Colonic mucosa (tissue), 4 donors: ENCODE measurements at regions not wholly inside any gene's neighbourhood (a gene's known extent, or its start where the extent isn't known, plus 50 kb on each side); places are given as distances from the start of the nearest gene placed in this dataset.

Experiments
- DNase-seq: peaks from one replicate; pipeline ENCODE4 v3.0.0-alpha.2; 2020
- H3K27ac ChIP-seq: fragments of 200-600 bp; one replicate; pipeline ENCODE4 v1.8.0; 2021
- H3K27me3 ChIP-seq: fragments of 200-600 bp; one replicate; pipeline ENCODE4 v1.8.0; 2021
- H3K36me3 ChIP-seq: fragments of 200-600 bp; one replicate; pipeline ENCODE4 v1.8.0; 2021
- H3K4me1 ChIP-seq: fragments of 200-600 bp; one replicate; pipeline ENCODE4 v1.8.0; 2021; ENCODE audit warnings: mild to moderate bottlenecking
- H3K4me3 ChIP-seq: fragments of 200-600 bp; one replicate; pipeline ENCODE4 v1.8.0; 2021
- H3K9ac ChIP-seq, 2 donors: one replicate each; pipeline ENCODE4 v1.7.0; 2013; ENCODE audit warnings: control low read depth in 2 of 2, low read depth in 2 of 2, low read length in 2 of 2
- H3K9me3 ChIP-seq: fragments of 200-600 bp; one replicate; pipeline ENCODE4 v1.8.0; 2021
- intact Hi-C: fragments of 100-400 bp; cut with DNase I; formaldehyde crosslinking; loops from one replicate; pipeline ENCODE4 v1.14.1; 2022
- TF ChIP-seq, protein P1 (sequence below): fragments of 200-600 bp; IDR thresholded peaks from one replicate; pipeline ENCODE4 v1.8.0; 2022; ENCODE audit warnings: antibody characterized with exemption, mild to moderate bottlenecking
- donor health status: healthy.
- donor health status: DM: no; HTN: no; CAD: no.
- donor health status: DM: no; HTN: no; CAD: no.

DNA sequence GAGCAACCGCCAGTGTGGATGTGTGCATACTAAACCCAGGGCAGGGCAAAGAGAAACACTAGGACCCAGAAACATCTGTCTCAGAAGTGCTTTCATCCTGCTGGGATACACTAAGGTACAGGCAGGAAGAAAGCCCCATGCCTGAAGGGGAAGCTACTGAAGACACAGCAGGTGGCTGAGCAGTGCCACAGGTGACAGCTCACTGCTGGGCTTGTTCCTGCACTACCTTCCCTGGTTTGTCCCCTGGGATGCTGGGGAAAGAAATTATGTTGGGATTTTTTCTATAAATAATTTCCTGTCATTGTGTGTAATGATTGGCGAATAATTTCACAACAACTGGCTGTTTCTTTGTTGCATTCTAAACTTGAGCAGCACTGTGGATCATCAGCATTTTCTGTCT, 245.3 kb upstream of the RAB4A start:
- intact Hi-C loops = no loop called here
- TF ChIP-seq, protein P1, sequence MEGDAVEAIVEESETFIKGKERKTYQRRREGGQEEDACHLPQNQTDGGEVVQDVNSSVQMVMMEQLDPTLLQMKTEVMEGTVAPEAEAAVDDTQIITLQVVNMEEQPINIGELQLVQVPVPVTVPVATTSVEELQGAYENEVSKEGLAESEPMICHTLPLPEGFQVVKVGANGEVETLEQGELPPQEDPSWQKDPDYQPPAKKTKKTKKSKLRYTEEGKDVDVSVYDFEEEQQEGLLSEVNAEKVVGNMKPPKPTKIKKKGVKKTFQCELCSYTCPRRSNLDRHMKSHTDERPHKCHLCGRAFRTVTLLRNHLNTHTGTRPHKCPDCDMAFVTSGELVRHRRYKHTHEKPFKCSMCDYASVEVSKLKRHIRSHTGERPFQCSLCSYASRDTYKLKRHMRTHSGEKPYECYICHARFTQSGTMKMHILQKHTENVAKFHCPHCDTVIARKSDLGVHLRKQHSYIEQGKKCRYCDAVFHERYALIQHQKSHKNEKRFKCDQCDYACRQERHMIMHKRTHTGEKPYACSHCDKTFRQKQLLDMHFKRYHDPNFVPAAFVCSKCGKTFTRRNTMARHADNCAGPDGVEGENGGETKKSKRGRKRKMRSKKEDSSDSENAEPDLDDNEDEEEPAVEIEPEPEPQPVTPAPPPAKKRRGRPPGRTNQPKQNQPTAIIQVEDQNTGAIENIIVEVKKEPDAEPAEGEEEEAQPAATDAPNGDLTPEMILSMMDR = no peak

DNA sequence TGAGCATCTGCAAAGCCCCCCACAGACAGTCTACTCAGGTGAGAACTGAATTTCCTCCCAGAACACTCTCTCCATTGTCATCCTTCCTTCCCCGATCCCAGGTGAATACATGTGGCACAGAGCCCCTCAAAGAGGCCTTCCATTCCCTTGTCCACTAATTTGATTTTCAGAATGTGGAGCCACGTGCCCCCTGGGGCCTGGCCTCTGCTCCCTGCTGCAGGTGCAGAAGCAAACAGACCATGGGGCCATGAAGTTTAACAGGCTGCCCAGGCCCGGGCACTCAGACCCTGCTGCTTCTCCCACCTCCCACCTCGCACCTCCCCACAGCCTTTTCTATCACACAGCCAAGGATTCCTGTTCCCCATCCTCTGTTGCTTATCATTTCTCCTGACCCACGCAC, 243.8 kb upstream of the RAB4A start:
- TF ChIP-seq, protein P1 = no peak
- H3K27ac ChIP-seq = no peak overlapping the region
- H3K4me3 ChIP-seq = no peak overlapping the region
- no peaks in the 10 kb centered on the region for H3K9me3 ChIP-seq
- H3K27me3 ChIP-seq = no peaks in the 10 kb centered on the region
- intact Hi-C loops = no loop called here
- H3K36me3 ChIP-seq = no peaks in the 10 kb centered on the region
- no peak for DNase-seq
- no peak overlapping the region for H3K9ac ChIP-seq
- no peaks in the 10 kb centered on the region for H3K4me1 ChIP-seq

More for the DNA sequence above, 245.3 kb upstream of the RAB4A start:
- no peak for DNase-seq
- Histone ChIP-seq H3K9me3 (no peaks in the 10 kb centered on the region), H3K4me3 (no peak overlapping the region), H3K9ac (no peak overlapping the region), H3K27me3 (no peaks in the 10 kb centered on the region), H3K4me1 (no peaks in the 10 kb centered on the region), H3K36me3 (no peaks in the 10 kb centered on the region), H3K27ac (no peak overlapping the region)

DNA sequence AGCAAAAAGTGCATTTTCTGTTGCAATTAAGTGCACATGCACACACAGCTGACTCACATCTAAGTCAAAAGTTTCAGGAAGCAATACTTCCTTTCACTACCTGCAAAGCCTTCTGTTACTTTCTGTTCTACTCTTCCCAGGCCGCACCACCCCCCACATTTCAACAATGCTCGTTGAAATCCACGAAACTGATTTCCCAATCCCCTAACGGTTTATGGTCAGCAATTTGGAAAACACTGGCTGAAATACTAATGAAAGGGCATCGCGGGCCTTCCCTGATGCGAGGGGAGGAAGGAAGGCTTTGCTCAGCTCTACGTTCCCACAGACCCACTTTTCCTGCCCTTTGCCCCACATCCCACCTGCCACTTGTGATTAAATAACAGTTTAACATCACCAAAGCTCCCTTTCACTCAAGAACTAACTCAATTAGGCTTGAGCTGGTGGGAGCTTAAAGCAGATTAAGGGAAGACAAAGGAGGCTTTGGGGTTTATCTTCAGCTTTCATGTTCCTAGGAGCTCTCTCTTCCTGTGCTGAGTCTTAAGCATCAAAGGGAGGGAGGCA, 243.2 kb upstream of the RAB4A start:
- no peak for DNase-seq
- no peak overlapping the region for H3K4me3 ChIP-seq
- H3K9ac ChIP-seq = no peak overlapping the region
- H3K4me1 ChIP-seq = no peaks in the 10 kb centered on the region
- H3K9me3 ChIP-seq = no peaks in the 10 kb centered on the region
- TF ChIP-seq, protein P1 = no peak
- intact Hi-C loops = no loop called here
- no peaks in the 10 kb centered on the region for H3K36me3 ChIP-seq
- no peaks in the 10 kb centered on the region for H3K27me3 ChIP-seq
- H3K27ac ChIP-seq = no peak overlapping the region

DNA sequence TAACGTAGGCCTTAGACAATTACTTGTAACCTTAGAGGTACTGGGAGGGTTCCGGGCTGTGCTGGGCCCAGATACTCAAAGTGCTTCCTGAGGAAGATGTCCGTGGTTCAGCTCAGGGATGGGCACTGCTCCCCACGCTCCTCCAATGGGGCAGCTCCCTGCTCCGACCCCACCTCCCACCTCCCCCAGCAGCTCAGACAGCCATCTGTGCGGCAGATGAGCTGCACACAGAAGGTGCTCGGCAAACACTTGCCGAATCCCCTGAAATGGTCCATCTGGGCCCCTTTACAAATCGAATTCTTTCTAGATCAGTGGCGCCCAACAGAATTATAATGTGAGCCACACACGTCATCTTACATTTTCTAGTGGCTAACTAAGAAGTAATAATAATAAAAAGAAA, 242.4 kb upstream of the RAB4A start:
- no peak for DNase-seq
- Histone ChIP-seq H3K27me3 (no peaks in the 10 kb centered on the region), H3K36me3 (no peaks in the 10 kb centered on the region), H3K27ac (no peak overlapping the region), H3K9me3 (no peaks in the 10 kb centered on the region), H3K9ac (no peak overlapping the region), H3K4me1 (no peaks in the 10 kb centered on the region), H3K4me3 (no peak overlapping the region)
- intact Hi-C loops = no loop called here
- TF ChIP-seq, protein P1 = no peak

DNA sequence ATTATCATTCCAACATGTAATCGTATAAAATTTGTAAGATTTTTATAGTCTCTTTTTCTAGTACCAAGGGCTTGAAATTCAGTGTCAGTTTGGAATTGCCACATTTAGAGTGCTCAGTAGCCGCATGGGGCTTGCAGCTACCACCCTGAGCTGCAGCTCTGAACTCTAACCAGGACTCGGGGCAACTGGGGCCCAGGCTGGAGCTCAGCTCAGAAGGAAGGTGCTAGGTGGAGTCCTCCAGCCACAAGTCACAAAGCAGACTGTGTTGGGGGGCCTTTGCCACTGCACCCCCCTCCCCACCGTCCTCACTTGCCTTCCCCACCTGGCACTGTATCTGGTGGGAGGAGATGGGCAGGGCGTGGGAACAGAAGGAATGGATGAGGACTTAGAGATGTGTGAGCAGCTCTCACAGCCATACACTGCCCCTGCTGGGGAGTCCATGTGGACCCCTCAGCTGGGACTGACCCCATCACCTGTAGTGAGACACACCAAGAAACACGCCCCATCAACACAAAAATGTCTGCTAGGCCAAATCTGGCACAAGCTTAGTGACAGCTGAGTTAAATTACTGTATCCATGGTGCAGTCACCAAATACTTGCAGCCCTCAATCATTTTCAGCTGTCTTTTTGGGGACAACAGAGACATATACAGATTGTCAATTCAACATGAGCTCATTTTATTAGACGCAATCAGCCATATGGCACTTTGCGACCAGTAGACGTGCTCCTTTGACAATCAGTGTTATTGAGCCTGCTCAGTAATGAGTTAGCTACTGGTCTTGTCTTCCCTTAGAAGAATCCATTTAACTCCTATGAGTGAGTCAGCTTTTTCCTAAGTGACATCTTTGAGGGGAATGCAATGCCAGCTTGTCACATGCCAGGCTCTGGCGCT, 241.7 kb upstream of the RAB4A start:
- TF ChIP-seq, protein P1 = no peak
- H3K9ac ChIP-seq = no peak overlapping the region
- H3K27me3 ChIP-seq = no peaks in the 10 kb centered on the region
- intact Hi-C loops = no loop called here
- no peak for DNase-seq
- H3K4me3 ChIP-seq = no peak overlapping the region
- H3K9me3 ChIP-seq = no peaks in the 10 kb centered on the region
- no peaks in the 10 kb centered on the region for H3K4me1 ChIP-seq
- no peaks in the 10 kb centered on the region for H3K36me3 ChIP-seq
- no peak overlapping the region for H3K27ac ChIP-seq
